ENCODE measurements at regions not wholly inside any gene's neighbourhood (a gene's known extent, or its start where the extent isn't known, plus 50 kb on each side); places are given as distances from the start of the nearest gene placed in this dataset.

DNA sequence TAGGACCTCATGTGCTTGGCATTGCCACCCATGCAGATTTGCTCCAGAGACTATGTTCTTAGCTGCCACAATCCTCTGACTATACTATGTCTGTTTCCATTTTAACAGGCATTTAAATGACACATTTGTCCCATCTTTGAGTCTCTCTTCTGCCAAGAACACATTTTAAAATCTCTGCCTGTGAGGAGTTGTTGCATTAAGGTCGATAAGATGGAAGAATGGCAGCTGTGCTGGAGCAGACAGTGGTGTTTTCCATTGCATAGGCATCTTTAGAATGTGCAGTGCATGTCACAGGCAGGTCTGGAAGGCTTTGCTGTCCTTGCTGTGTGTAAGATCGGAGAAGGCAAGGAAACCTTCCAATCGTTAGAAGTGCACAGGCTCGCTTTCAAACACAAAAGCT, 70.9 kb upstream of the CELF2 start:
- TF ChIP-seq NFIC (IDR thresholded peaks at IDR 0.05) (no peak), YY1 (IDR thresholded peaks at IDR 0.05; ENCODE audit: low read depth) (no peak), CREB1 (IDR thresholded peaks at IDR 0.05; ENCODE audit: low read depth) (no peak), TAF1 (IDR thresholded peaks at IDR 0.05; ENCODE audit: low read depth) (no peak), EGR1 (IDR thresholded peaks at IDR 0.05) (no peak), CEBPB (IDR thresholded peaks at IDR 0.05) (no peak)
- TF ChIP-seq, protein P1, sequence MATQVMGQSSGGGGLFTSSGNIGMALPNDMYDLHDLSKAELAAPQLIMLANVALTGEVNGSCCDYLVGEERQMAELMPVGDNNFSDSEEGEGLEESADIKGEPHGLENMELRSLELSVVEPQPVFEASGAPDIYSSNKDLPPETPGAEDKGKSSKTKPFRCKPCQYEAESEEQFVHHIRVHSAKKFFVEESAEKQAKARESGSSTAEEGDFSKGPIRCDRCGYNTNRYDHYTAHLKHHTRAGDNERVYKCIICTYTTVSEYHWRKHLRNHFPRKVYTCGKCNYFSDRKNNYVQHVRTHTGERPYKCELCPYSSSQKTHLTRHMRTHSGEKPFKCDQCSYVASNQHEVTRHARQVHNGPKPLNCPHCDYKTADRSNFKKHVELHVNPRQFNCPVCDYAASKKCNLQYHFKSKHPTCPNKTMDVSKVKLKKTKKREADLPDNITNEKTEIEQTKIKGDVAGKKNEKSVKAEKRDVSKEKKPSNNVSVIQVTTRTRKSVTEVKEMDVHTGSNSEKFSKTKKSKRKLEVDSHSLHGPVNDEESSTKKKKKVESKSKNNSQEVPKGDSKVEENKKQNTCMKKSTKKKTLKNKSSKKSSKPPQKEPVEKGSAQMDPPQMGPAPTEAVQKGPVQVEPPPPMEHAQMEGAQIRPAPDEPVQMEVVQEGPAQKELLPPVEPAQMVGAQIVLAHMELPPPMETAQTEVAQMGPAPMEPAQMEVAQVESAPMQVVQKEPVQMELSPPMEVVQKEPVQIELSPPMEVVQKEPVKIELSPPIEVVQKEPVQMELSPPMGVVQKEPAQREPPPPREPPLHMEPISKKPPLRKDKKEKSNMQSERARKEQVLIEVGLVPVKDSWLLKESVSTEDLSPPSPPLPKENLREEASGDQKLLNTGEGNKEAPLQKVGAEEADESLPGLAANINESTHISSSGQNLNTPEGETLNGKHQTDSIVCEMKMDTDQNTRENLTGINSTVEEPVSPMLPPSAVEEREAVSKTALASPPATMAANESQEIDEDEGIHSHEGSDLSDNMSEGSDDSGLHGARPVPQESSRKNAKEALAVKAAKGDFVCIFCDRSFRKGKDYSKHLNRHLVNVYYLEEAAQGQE (IDR thresholded peaks at IDR 0.05; ENCODE audit: low read depth): no peak
- TF ChIP-seq, protein P2, sequence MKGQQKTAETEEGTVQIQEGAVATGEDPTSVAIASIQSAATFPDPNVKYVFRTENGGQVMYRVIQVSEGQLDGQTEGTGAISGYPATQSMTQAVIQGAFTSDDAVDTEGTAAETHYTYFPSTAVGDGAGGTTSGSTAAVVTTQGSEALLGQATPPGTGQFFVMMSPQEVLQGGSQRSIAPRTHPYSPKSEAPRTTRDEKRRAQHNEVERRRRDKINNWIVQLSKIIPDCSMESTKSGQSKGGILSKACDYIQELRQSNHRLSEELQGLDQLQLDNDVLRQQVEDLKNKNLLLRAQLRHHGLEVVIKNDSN (IDR thresholded peaks at IDR 0.05): no peak

DNA sequence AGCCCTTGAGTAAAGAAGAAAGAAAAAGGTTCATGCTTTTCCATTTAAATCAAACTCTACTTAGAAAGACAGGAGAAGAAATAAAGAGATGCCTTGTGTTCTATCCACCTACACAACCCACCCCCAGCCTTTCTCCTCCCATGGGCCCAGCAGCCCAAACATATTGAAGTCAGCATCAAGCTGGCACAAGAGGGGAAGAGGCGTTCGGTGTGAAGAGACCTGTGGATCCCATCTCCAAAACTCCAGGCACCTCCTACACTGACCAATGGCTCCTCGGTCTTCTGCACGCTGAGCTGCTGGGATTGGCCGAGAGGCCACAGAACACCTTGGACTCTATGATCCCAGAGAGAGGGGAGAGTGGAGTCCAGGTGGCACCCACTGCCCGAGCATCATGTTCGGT, 66.0 kb upstream of the CELF2 start:
- TF ChIP-seq, protein P3, sequence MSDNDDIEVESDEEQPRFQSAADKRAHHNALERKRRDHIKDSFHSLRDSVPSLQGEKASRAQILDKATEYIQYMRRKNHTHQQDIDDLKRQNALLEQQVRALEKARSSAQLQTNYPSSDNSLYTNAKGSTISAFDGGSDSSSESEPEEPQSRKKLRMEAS (IDR thresholded peaks at IDR 0.05): no peak
- TF ChIP-seq FOXM1 (IDR thresholded peaks at IDR 0.05; ENCODE audit: borderline replicate concordance, low read depth) (no peak), RAD21 (IDR thresholded peaks at IDR 0.05; ENCODE audit: low read depth) (no peak), TCF12 (IDR thresholded peaks at IDR 0.05; ENCODE audit: low read depth) (no peak), TAF1 (IDR thresholded peaks at IDR 0.05; ENCODE audit: low read depth) (no peak), CEBPB (IDR thresholded peaks at IDR 0.05) (no peak), EGR1 (IDR thresholded peaks at IDR 0.05) (no peak), NFIC (IDR thresholded peaks at IDR 0.05) (no peak), TEAD4 (IDR thresholded peaks at IDR 0.05) (no peak), YY1 (IDR thresholded peaks at IDR 0.05; ENCODE audit: low read depth) (no peak), EP300 (IDR thresholded peaks at IDR 0.05; ENCODE audit: borderline replicate concordance) (no peak), ZBTB7A (IDR thresholded peaks at IDR 0.05; ENCODE audit: low read depth) (no peak), CREB1 (IDR thresholded peaks at IDR 0.05; ENCODE audit: low read depth) (no peak)
- TF ChIP-seq, protein P2 (IDR thresholded peaks at IDR 0.05): no peak
- TF ChIP-seq, protein P1 (IDR thresholded peaks at IDR 0.05; ENCODE audit: low read depth): no peak

DNA sequence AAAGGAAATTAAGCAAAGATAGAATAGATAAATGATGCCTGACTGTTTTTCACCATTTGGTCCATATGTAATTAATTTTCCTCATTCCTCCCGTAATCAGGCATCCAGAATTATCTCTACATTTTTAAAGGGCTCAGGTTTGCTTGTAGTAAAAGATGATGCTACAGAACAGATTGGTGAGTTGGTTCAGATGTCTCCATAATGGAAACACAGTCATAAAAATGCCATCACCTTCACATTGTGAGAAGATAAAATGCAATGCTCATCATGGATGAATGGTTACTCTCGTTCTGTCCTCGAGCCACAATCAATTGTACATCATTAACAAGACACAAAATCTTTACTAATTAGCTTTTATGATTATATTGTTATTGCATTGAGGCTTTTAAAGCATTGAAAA, 64.9 kb upstream of the CELF2 start:
- TF ChIP-seq RAD21 (IDR thresholded peaks at IDR 0.05; ENCODE audit: low read depth) (no peak), EGR1 (IDR thresholded peaks at IDR 0.05) (no peak), YY1 (IDR thresholded peaks at IDR 0.05; ENCODE audit: low read depth) (no peak), NFIC (IDR thresholded peaks at IDR 0.05) (no peak), TEAD4 (IDR thresholded peaks at IDR 0.05) (no peak)
- TF ChIP-seq, protein P1 (IDR thresholded peaks at IDR 0.05; ENCODE audit: low read depth): no peak
- TF ChIP-seq, protein P2 (IDR thresholded peaks at IDR 0.05): no peak

DNA sequence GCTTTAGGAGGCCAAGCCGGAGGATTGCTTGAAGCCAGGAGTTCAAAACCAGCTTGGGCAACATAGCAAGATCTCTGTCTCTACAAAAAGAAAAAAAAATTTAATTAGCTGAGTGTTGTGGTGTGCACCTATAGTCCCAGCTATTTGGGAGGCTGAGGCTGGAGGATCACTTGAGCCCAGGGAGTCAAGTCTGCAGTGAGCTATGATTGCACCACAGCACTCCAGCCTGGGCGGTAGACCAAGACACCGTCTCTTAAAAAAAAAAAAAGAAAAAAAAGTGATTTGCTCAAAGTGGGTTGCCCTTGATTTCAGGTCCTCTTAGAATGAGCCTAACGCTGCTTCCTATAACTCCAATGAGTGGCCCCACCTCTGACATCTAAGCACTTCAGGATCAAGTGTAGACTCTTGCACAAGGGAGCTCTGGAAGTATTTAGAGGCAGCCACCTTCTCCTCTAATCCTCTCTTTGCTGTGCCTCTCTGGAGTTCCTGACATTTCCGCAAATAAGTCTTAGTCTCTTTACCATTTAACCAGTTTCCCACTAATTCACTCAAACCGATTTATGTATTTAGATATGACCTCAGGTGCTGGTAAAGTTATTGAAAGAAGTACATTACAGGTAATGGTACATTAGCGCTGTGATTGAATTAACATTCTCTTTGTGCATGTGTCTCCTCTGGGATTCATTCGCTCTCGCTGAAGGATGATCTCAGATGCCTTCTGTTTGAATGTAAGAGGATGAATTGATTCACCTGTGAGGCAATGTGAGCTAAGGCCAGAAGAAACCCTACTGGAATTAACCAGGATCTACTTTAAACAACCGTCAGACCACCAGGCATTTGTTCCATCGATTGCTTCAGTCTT, 60.8 kb upstream of the CELF2 start:
- TF ChIP-seq EP300 (IDR thresholded peaks at IDR 0.05; ENCODE audit: borderline replicate concordance) (no peak), FOXM1 (IDR thresholded peaks at IDR 0.05; ENCODE audit: borderline replicate concordance, low read depth) (no peak), CEBPB (IDR thresholded peaks at IDR 0.05) (no peak), CREB1 (IDR thresholded peaks at IDR 0.05; ENCODE audit: low read depth) (no peak), RAD21 (IDR thresholded peaks at IDR 0.05; ENCODE audit: low read depth) (no peak), ZBTB7A (IDR thresholded peaks at IDR 0.05; ENCODE audit: low read depth) (no peak), EGR1 (IDR thresholded peaks at IDR 0.05) (no peak), TCF12 (IDR thresholded peaks at IDR 0.05; ENCODE audit: low read depth) (no peak), YY1 (IDR thresholded peaks at IDR 0.05; ENCODE audit: low read depth) (no peak), TEAD4 (IDR thresholded peaks at IDR 0.05) (no peak), TAF1 (IDR thresholded peaks at IDR 0.05; ENCODE audit: low read depth) (no peak), NFIC (IDR thresholded peaks at IDR 0.05) (no peak)
- TF ChIP-seq, protein P1 (IDR thresholded peaks at IDR 0.05; ENCODE audit: low read depth): no peak
- TF ChIP-seq, protein P2 (IDR thresholded peaks at IDR 0.05): no peak
- TF ChIP-seq, protein P3 (IDR thresholded peaks at IDR 0.05): no peak
